ENCODE measurements at regions not wholly inside any gene's neighbourhood (a gene's known extent, or its start where the extent isn't known, plus 50 kb on each side); places are given as distances from the start of the nearest gene placed in this dataset.
"Not testable (repeated sequence)": the region's sequence is repeated elsewhere in the genome, so short reads cannot be mapped to it uniquely, and the experiment has no call there.

GRCh38 chr12:8373744-8374143 lies 82.0 kb upstream of the CLEC6A start:
- H3K36me3 ChIP-seq (ENCODE audit: control insufficient read depth, insufficient read depth, low read length); POLR2A ChIA-PET; H3K4me3 ChIP-seq (ENCODE audit: low read depth in 2 of 2, low read length in 2 of 2); BruUV-seq (replicated peaks); H3K27me3 ChIP-seq (ENCODE audit: control insufficient read depth, insufficient read depth, low read length); H3K27ac ChIP-seq (ENCODE audit: low read length); intact Hi-C loops (cut with micrococcal nuclease; ENCODE audit: unreplicated experiment); H3K9me3 ChIP-seq (ENCODE audit: control insufficient read depth, insufficient read depth, low read depth, low read length); in situ Hi-C loops (cut with HindIII; ENCODE audit: low pct_unique_long_range_greater_than_20kb, low sequenced_read_pairs); ATAC-seq; DNase-seq (ENCODE audit: low read depth, low spot score); H3K4me1 ChIP-seq (ENCODE audit: control insufficient read depth, insufficient read depth, low read length); CTCF ChIA-PET: not testable (repeated sequence)

GRCh38 chr12:8375122-8375521 lies 80.6 kb upstream of the CLEC6A start:
- H3K36me3 ChIP-seq (ENCODE audit: control insufficient read depth, insufficient read depth, low read length); DNase-seq (ENCODE audit: low read depth, low spot score); BruUV-seq (replicated peaks); in situ Hi-C loops (cut with HindIII; ENCODE audit: low pct_unique_long_range_greater_than_20kb, low sequenced_read_pairs); H3K27ac ChIP-seq (ENCODE audit: low read length); ATAC-seq; H3K4me3 ChIP-seq (ENCODE audit: low read depth in 2 of 2, low read length in 2 of 2); intact Hi-C loops (cut with micrococcal nuclease; ENCODE audit: unreplicated experiment); POLR2A ChIA-PET; H3K9me3 ChIP-seq (ENCODE audit: control insufficient read depth, insufficient read depth, low read depth, low read length); H3K4me1 ChIP-seq (ENCODE audit: control insufficient read depth, insufficient read depth, low read length); H3K27me3 ChIP-seq (ENCODE audit: control insufficient read depth, insufficient read depth, low read length); CTCF ChIA-PET: not testable (repeated sequence)

- DNase-seq (ENCODE audit: low read depth, low spot score); H3K9me3 ChIP-seq (ENCODE audit: control insufficient read depth, insufficient read depth, low read depth, low read length); H3K27me3 ChIP-seq (ENCODE audit: control insufficient read depth, insufficient read depth, low read length); ATAC-seq; H3K36me3 ChIP-seq (ENCODE audit: control insufficient read depth, insufficient read depth, low read length); CTCF ChIA-PET; in situ Hi-C loops (cut with HindIII; ENCODE audit: low pct_unique_long_range_greater_than_20kb, low sequenced_read_pairs); H3K27ac ChIP-seq (ENCODE audit: low read length); H3K4me1 ChIP-seq (ENCODE audit: control insufficient read depth, insufficient read depth, low read length); intact Hi-C loops (cut with micrococcal nuclease; ENCODE audit: unreplicated experiment); BruUV-seq (replicated peaks); POLR2A ChIA-PET; H3K4me3 ChIP-seq (ENCODE audit: low read depth in 2 of 2, low read length in 2 of 2): not testable (repeated sequence)
Measured at GRCh38 chr12:8377756-8378155, 78.0 kb upstream of the CLEC6A start.

- H3K4me3 ChIP-seq (ENCODE audit: low read depth in 2 of 2, low read length in 2 of 2); in situ Hi-C loops (cut with HindIII; ENCODE audit: low pct_unique_long_range_greater_than_20kb, low sequenced_read_pairs); H3K36me3 ChIP-seq (ENCODE audit: control insufficient read depth, insufficient read depth, low read length); DNase-seq (ENCODE audit: low read depth, low spot score); H3K4me1 ChIP-seq (ENCODE audit: control insufficient read depth, insufficient read depth, low read length); CTCF ChIA-PET; H3K9me3 ChIP-seq (ENCODE audit: control insufficient read depth, insufficient read depth, low read depth, low read length); H3K27ac ChIP-seq (ENCODE audit: low read length); intact Hi-C loops (cut with micrococcal nuclease; ENCODE audit: unreplicated experiment); POLR2A ChIA-PET; H3K27me3 ChIP-seq (ENCODE audit: control insufficient read depth, insufficient read depth, low read length); ATAC-seq; BruUV-seq (replicated peaks): not testable (repeated sequence)
Measured at GRCh38 chr12:8382556-8382955, 73.2 kb upstream of the CLEC6A start.

GRCh38 chr12:8384686-8385085 lies 71.1 kb upstream of the CLEC6A start:
- H3K4me3 ChIP-seq (ENCODE audit: low read depth in 2 of 2, low read length in 2 of 2); in situ Hi-C loops (cut with HindIII; ENCODE audit: low pct_unique_long_range_greater_than_20kb, low sequenced_read_pairs); H3K36me3 ChIP-seq (ENCODE audit: control insufficient read depth, insufficient read depth, low read length); POLR2A ChIA-PET; DNase-seq (ENCODE audit: low read depth, low spot score); H3K27ac ChIP-seq (ENCODE audit: low read length); H3K4me1 ChIP-seq (ENCODE audit: control insufficient read depth, insufficient read depth, low read length); BruUV-seq (replicated peaks); ATAC-seq; H3K9me3 ChIP-seq (ENCODE audit: control insufficient read depth, insufficient read depth, low read depth, low read length); intact Hi-C loops (cut with micrococcal nuclease; ENCODE audit: unreplicated experiment); CTCF ChIA-PET; H3K27me3 ChIP-seq (ENCODE audit: control insufficient read depth, insufficient read depth, low read length): not testable (repeated sequence)

- in situ Hi-C loops (cut with HindIII; ENCODE audit: low pct_unique_long_range_greater_than_20kb, low sequenced_read_pairs); intact Hi-C loops (cut with micrococcal nuclease; ENCODE audit: unreplicated experiment); H3K9me3 ChIP-seq (ENCODE audit: control insufficient read depth, insufficient read depth, low read depth, low read length); H3K27me3 ChIP-seq (ENCODE audit: control insufficient read depth, insufficient read depth, low read length); H3K27ac ChIP-seq (ENCODE audit: low read length); H3K36me3 ChIP-seq (ENCODE audit: control insufficient read depth, insufficient read depth, low read length); H3K4me3 ChIP-seq (ENCODE audit: low read depth in 2 of 2, low read length in 2 of 2); ATAC-seq; CTCF ChIA-PET; H3K4me1 ChIP-seq (ENCODE audit: control insufficient read depth, insufficient read depth, low read length); DNase-seq (ENCODE audit: low read depth, low spot score); BruUV-seq (replicated peaks); POLR2A ChIA-PET: not testable (repeated sequence)
Measured at GRCh38 chr12:8385431-8385830, 70.3 kb upstream of the CLEC6A start.

- H3K36me3 ChIP-seq (ENCODE audit: control insufficient read depth, insufficient read depth, low read length); BruUV-seq (replicated peaks); POLR2A ChIA-PET; H3K9me3 ChIP-seq (ENCODE audit: control insufficient read depth, insufficient read depth, low read depth, low read length); H3K4me1 ChIP-seq (ENCODE audit: control insufficient read depth, insufficient read depth, low read length); in situ Hi-C loops (cut with HindIII; ENCODE audit: low pct_unique_long_range_greater_than_20kb, low sequenced_read_pairs); CTCF ChIA-PET; H3K4me3 ChIP-seq (ENCODE audit: low read depth in 2 of 2, low read length in 2 of 2); ATAC-seq; intact Hi-C loops (cut with micrococcal nuclease; ENCODE audit: unreplicated experiment); DNase-seq (ENCODE audit: low read depth, low spot score); H3K27me3 ChIP-seq (ENCODE audit: control insufficient read depth, insufficient read depth, low read length); H3K27ac ChIP-seq (ENCODE audit: low read length): not testable (repeated sequence)
Measured at GRCh38 chr12:8386661-8387060, 69.1 kb upstream of the CLEC6A start.

- DNase-seq (ENCODE audit: low read depth, low spot score); POLR2A ChIA-PET: not testable (repeated sequence)
Measured at GRCh38 chr12:8389296-8389695, 66.5 kb upstream of the CLEC6A start.

More at GRCh38 chr12:8389296-8389695, 66.5 kb upstream of the CLEC6A start:
- CTCF ChIA-PET; H3K4me3 ChIP-seq (ENCODE audit: low read depth in 2 of 2, low read length in 2 of 2); intact Hi-C loops (cut with micrococcal nuclease; ENCODE audit: unreplicated experiment); H3K27me3 ChIP-seq (ENCODE audit: control insufficient read depth, insufficient read depth, low read length); H3K9me3 ChIP-seq (ENCODE audit: control insufficient read depth, insufficient read depth, low read depth, low read length); BruUV-seq (replicated peaks); H3K36me3 ChIP-seq (ENCODE audit: control insufficient read depth, insufficient read depth, low read length); H3K4me1 ChIP-seq (ENCODE audit: control insufficient read depth, insufficient read depth, low read length); in situ Hi-C loops (cut with HindIII; ENCODE audit: low pct_unique_long_range_greater_than_20kb, low sequenced_read_pairs); ATAC-seq; H3K27ac ChIP-seq (ENCODE audit: low read length): not testable (repeated sequence)
